CD4-positive, alpha-beta T cell treated with Interleukin-2 at 100 ng/mL for 4 hours (primary cell): ENCODE measurements at regions not wholly inside any gene's neighbourhood (a gene's known extent, or its start where the extent isn't known, plus 50 kb on each side); places are given as distances from the start of the nearest gene placed in this dataset.
A peak's percentile ranks its signal among the peaks of the same experiment; 100 is the strongest.

Experiments
- DNase-seq: peaks from one replicate; pipeline ENCODE4 v3.0.0-alpha.2; 2020; ENCODE audit warnings: low spot score

DNA sequence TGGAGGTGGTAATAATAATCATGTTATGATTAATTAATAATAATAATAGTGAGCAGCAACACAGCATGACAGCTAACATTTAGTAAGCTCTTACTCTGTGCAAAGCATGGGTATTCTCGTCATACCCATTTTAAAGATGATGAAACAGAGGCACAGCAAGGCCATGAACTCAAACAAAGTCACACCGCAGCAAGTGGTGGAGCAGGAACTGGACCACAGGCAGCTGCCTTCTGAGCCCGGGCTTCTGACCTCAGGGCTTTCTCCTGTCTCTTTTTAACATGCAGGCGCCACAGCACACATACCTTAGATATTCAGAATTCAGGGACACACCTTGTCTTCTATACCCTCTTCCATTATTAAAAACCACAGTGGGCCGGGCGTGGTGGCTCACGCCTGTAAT lies 50.7 kb upstream of the SPATA12 start:
- DNase-seq: no peak

DNA sequence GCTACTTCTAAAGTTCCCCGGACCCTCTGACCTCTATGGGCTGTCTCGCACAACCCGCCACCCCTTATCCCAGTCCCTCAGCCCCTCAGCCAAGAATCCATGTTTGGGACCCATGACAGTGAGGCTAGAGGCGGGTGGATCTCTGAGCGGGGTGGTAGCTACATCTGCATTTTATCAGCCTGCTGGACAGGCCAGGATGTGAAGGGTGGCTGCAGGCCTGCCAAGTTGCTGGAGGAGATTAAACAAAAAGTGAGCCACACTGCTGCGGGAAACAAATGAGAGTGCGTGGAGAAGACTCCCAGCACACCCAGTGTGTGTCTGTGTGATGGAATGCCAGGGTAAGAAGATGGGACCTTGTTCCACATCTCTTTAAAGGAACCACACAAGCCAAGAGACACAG lies 51.1 kb upstream of the SPATA12 start:
- DNase-seq: no peak

DNA sequence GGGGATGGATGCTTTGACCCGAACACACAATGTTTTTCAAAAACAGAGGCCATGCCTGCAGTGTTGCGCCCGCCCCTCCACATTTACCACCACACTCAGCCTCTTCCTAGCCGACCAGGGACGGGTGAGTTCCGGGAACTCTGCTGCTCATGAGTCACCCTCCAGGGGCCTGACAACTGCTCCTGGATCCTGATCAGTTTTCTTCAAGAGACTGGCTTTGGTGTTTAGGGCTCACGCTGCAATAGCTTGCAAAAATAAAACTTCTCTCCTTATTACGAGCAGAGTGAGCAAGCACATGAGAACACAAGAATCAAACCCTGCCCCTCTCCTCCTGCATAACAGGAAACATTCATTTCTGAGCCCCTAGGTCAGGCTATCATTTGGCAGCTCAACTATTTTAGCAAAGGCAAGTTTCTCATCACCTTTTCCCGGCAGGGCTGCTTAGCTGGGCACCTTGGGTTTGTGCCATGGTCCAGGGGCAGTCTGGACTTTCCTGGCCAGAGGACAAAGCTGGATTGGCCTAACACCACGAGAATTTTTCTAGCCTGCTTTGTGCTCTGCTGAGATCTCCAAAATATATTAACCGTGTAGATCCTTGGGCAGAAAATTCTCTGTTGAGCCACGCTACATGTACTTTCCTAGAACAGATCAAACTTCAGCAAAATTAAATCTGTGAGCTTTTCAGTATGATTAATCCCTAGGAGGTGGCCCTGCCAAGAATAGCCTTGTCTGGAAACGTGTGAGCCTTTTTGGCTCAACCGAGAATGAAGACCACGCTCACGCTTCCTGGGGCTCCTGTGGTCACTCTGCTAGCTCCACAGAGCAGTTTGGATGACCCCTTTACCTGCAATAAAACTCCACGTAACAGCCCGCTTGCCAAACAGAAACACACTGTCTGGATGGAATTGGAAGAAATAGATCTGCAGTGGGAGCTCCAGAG lies 52.7 kb upstream of the SPATA12 start:
- DNase-seq: peak; percentile 13

DNA sequence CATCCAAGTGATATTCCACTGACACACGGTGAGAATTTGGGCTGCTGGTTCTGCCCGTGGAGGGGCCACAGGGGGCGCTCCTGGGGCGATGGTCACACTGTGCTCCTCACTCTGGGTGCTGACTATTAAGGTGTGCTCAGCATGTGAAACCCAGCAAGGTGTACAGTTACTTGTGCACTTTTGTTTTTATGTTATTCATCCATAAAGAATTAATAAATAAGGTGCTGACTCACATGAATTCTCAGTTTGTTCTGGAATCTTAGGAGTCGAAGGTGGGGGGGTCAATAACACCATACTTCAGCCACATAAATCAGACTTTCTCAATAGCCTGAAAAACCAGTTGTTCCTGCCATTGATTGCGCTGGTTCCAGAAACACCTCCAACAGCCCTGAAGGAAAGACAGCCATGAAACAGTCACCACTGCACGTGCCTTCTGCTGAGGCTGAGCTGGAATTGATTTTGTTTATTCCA lies 53.5 kb upstream of the SPATA12 start:
- DNase-seq: no peak

DNA sequence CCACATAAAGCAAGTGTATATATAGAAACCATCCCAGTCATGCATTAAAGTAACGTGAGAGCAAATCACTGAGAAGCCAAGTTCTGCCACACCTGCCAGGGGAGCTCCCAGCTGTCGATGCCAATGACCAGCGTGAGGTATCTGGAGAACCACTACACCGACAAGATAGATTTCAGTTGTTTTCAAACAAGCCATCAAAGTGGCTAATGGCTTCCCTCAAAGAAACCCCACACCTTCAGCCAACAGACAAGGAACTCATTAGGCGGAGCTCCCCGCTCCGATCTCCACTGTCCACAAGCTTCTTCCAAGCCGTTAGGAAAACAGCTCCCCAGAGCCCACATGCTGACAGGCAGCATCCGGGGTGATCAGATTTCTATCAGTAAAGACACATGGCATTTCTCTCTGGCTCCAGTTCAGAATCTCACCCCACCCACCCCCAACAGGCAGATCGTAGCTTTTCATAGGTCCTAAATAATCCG lies 54.2 kb upstream of the SPATA12 start:
- no peak for DNase-seq

DNA sequence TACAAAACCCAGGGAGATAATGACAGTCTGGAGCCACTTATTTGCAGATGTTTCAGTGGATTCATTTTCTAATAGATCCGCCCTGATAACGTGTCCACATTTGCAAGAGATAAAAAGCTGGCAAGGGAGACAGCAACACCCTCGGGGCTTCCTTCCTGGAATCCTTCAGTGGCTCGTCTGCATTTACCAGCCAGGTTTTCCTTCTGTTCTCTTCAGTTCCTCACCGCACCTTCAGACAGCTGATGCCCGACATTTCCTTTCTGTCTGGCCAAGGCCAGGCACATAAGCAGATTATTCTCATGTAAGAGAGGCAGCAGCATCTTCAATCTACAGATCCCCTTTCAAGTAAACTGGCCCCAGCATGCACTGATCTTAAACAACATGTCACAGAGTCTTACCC lies 56.2 kb upstream of the SPATA12 start:
- DNase-seq: no peak

DNA sequence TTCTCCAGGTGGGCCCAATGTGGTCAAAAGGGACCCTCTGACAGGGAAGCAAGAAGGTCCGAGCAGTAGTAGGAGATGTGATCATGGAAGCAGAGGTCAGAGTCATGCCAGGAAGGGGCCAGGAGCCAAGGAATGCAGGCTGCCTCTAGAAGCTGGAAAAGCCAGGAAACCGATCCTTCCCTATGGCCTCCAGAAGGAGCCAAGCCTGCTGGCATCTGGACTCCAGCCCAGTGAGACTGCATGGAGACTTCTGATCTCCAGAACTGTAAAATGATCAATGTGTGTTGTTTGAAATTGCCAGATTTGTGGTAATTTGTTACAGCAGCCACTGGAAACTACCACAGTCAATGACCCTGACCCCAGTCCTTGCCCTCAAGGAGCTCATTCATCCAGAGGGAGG lies 56.8 kb upstream of the SPATA12 start:
- no peak for DNase-seq

DNA sequence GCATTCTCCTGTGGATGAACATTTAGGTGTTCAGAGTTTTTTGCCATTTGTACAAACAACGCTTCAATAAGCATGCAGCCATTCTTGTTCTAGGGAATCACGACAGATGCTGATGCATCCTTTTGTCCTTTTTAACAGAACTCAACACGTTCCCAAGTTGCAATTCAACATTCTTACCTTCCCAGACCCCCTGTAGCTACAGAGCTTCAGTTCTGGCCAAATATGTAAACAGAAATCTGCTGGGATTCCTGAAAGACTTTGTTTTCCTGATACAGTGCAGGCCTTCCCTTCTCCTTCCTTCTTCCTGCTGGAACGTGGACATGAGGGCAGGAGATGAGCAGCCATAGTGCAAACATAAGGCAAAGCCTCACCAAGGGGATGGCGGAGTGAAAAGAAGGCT lies 59.1 kb upstream of the SPATA12 start:
- no peak for DNase-seq

DNA sequence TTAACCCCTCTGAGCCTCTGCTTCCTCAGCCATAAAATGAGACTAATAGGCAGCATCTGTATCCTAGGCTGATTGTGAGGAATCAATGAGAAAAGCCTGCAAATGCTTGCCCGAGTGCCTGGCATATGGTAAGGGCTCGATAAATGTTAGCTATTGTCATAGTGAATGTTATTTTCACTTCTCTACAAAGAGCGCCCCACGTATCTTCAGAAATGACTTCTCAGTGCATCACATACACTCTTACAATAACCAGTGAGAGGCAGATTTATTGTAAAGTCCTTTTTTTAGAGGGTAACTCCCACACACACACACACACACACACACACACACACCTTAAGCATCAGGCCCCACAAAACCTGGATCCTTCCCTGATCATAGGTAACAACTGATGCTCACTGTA lies 60.5 kb upstream of the SPATA12 start:
- no peak for DNase-seq

DNA sequence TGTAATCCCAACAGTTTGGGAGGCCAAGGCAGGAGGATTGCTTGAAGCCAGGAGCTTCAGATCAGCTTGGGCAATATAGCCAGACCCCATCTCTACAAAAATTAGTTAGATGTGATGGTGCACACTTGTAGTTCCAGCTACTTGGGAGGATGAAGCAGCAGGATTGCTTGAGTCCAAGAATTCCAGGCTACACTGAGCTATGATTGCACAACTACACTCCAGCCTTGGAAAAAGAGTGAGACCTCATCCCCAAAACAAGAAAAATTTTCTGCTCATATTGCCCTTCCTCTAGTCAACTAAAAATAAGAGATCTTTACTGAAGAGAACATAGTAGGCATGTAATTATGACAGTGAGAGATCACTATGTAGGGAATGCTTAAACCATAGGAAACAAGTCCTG lies 60.9 kb upstream of the SPATA12 start:
- no peak for DNase-seq

DNA sequence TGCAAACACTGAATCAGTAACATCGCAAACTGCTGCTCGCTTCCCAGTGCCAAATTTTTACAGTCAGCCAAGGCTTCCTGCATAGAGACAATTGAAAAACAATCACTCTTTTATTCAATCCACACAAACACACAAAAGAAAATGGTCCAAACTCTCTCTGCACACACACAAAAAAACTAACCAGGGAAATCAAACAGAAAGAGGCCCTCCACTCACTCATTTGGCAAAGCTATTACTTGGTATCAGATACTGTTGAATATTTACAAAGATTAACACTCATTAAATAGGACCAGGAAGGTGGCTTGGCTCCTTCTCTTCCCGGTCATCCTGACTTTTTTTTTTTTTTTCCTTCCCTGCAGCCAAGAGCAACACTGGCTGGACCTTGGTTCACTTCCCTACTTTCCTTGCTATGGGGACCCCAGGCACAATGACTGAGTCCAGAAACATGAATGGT lies 62.4 kb upstream of the SPATA12 start:
- no peak for DNase-seq

DNA sequence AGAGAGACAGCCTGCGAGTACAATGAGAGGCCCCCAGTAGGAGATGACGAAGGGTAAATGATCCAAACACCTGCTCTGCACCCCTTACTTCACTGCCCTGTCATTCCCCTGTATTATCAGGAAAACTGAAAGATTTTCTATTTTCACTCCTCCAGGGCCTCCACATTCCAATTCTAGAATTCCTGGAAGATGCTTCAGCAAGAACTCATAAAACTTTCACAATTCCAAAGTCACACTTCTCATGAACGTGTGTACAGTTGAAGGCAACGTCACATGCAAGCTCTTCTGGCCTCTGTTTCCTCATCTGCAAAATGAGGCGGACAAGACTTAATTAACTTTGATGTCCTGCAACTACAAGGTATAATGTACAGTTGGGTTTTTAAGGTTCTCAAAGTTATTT lies 62.8 kb upstream of the SPATA12 start:
- DNase-seq: no peak

DNA sequence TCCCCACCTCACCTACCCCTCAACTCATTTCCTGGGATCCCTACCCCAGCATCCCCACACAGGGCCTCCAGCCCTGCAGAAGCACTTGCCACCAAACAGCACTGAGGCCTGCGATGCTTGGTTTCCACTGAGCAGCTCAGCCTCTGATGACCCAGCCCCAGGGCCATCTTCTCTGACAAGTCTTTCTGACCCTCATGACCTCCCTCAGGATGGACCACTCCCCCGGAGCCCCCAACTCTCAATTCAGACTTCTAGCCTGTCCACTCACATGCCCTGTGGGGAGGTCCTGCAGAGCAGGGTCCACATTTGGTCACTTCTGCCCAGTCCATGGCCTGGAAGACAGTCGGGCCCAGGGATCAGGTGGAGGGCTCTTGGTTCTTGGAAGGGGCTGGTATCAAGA lies 63.4 kb upstream of the SPATA12 start:
- DNase-seq: no peak

DNA sequence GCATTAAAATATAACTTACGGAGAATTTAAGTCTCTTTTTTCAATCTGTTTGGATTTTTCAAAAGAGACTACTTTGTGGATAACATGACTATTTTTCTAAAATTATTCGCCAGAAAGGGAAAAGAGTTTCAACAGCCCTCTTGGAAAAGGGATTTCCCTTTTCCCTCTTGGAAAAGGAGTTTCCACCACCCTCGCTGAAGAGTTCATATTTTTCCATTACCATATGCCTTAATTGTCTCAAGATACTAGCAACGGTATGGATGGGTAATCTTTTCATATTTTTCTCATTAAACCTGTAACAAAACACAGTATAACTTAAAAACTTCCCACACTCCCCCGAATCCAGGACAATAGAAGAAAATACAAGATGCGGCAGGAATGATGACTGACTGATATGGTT lies 66.1 kb upstream of the SPATA12 start:
- DNase-seq: no peak

DNA sequence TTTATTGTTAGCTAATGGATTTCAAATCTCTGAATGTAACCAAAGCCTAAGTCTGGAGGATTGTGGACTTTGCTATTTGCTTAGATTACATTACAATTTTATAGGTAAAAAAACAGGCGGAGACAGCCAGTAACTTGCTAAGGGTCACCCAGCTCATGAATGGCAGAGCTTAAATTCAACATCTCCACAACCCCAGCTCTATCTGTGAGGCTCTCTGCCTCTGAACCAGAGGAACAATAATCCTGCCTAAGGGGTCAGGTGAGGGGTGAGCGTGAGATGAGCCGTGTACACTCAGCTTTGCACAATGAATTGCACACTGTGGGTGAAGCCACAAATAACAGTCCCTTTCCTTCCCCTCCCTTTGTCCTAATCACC lies 69.8 kb upstream of the SPATA12 start:
- DNase-seq: no peak

DNA sequence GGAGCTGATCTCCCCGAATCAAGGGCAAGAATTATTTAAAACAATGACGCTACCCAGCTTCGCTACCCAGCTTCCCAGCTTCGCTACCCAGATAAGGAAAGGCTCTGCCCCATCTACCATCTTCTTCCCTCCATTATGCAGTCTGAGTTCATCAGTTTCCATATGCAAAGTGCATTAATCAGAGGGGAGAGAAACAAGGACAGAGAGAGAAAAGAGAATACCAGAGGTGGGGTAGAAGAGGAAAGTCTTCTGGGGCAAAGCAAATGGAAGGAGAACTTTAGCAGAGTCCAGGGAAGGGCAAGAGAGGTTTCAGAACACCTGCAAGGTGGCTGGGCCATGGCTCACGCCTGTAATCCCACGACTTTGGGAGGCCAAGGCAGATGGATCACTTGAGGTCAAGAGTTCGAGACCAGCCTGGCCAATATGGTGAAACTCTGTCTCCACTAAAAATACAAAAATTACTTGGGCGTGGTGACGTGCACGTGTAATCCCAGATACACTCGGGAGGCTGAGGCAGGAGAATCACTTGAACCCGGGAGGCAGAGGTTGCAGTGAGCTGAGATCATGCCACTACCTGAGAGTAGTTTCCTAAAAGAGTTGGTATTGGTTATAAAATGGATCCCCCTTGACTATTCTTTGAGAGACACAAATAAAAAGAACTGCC lies 70.4 kb upstream of the SPATA12 start:
- DNase-seq: no peak

DNA sequence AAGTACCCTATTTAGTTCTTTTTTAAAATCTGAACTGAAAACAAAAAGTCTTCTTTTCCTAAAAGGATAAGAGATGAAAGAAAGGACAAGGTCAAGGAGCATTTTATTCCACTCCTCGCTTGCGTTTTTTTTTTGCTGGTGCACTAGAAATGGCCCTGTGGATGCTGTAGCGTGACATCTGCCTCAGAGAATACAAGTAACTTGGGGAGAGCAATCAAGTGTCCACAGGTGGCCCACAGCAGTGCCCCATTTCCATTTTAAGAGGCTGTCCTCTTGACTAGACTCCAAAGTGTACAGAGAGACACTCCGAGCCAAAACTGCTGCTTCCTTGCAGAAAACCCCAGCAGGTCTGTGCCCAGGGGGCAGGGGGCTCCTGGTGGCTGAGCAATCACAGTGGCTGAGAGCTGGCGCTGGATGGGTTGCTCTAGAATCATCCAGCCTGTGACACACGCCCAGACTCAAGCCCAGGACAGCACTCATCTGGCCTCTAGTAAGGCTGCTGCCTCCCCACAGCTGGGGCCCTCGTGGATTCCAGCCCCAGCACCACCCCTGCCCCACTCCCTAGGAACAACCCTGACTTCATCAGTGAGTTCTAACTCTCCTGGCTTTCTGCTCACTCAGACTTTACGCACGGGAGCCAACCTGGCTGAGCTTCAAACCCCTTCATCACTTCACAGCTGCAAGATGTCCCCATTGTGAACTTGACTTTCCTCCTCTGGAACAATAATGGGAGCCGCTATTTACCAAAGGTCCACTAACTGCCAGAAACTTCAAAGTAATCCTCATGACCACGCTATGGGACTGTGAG lies 71.1 kb upstream of the SPATA12 start:
- DNase-seq: no peak

DNA sequence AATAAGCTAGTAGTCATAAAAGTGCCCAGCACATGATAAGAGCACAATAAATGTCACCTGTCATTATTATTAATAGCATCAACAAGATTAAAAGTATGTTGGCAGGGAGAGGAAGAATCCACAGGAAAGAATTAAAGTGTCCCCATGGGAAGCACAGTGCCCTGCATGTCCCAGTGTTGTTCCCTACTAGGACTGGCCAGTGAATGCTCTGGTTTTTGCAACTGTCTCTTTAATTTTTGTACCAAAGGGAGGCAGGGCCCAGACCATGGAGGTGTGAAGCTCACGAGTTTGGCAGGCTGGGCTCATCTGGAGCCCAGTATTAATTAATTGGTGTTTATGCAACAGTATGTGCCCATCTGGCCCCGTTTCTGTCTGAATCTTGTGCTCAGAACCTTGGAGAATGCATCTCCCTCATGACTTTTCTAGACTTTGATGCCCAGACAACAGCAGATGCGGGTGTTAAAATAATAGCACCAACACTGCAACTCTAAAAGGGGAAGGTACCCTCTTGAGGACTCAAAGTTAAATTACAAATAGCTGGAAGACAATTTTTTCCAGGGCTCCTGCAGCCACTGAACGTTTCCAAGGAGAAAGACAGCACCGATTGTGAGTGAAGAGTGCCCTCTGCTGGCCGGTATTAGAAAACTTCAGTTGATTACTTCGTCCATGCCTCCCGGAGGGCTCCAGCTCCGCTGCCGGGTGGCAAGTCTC lies 71.9 kb upstream of the SPATA12 start:
- peak; percentile 74 for DNase-seq

DNA sequence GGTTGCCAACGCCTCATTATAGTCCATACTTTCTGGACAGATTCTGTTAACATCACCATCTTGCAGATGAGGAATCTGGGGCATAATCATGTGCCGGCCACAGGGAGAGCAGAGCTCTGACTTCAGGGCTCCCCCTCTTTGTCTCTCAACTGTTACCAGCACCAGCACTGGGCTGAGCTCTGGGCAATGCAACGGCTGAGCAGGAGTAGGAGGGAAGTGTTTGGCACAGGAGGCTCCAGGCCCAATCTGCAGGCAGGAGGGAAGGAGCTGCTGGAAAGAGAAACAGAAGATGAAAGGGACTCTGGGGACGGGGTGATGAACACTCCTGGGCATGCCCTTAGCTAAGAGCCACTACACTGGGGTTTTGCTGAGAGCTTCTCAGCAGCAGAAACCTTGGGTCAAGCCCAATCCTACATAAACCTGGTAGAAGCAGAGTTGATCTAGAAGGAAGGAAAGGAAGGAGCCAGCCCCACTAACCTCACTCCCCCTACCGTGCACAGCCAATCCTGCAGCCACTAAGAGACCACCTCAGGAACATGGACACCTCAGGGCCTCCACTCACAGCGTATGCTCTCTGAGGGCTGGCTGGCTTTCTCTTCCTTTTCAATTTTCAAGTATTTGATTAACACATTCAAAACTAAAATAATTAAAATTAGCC lies 73.1 kb upstream of the SPATA12 start:
- no peak for DNase-seq

DNA sequence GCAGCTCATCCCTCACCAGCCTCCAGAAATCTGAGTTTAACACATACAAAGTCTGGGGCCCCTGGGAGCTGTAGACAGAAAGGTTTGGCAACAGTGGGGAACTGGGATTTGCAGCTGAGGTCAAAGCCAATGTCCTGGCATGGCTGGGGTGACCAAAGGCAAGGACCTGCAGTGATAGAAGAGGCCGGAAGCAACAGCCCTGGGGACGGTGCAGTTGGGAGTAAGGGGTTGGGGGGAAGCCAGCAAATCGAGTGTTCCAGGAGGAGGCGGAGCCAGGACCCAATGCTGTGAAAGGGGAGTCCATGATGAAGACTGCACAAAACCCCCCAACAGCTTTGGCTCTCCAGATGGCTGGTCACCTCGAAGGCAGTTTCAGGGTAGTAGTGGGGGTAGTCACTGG lies 74.1 kb upstream of the SPATA12 start:
- no peak for DNase-seq

DNA sequence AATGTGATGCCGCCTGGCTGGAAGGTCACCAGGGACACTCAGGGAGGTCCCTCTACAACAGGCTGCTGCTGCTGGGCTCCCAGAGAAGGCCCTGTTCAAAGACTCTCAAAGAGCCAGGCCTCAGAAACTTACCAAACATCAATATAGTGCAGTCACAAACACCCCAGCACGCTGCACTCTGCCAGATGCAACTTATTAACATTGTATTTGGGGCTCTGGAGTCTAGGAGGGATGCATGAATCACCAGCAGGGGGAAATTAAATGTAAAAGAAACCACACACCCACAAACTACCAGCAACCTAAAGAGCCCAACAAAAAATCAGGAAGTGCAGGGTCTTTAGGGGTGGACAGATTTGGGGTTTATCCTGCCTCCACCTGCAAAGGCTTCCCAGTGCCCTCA lies 74.6 kb upstream of the SPATA12 start:
- peak; percentile 49 for DNase-seq
